Vagina (tissue), 2 donors: ENCODE measurements at regions not wholly inside any gene's neighbourhood (a gene's known extent, or its start where the extent isn't known, plus 50 kb on each side); places are given as distances from the start of the nearest gene placed in this dataset.
"Not testable (repeated sequence)": the region's sequence is repeated elsewhere in the genome, so short reads cannot be mapped to it uniquely, and the experiment has no call there.

ENCODE experiments used
- DNase-seq, 2 donors: peaks; one replicate each; pipeline ENCODE4 v3.0.0-alpha.2; 2017; ENCODE audit errors: extremely low spot score in 2 of 2
- H3K27ac ChIP-seq: fragments of 200-600 bp; sonication (generic); one replicate; pipeline ENCODE4 v1.5.1; 2019
- H3K27me3 ChIP-seq: fragments of 200-600 bp; sonication (generic); one replicate; pipeline ENCODE4 v1.5.1; 2019
- H3K36me3 ChIP-seq, 2 donors: fragments of 200-600 bp; sonication (generic); one replicate each; pipeline ENCODE4 v1.5.1; 2017 to 2019
- H3K4me1 ChIP-seq: fragments of 200-600 bp; sonication (generic); one replicate; pipeline ENCODE4 v1.5.1; 2019
- H3K4me3 ChIP-seq, 2 donors: fragments of 200-600 bp; sonication (generic); 1 replicate in 1 of 2; 2 replicates in 1 of 2; pipeline ENCODE4 v1.5.1; 2016 to 2019
- H3K9me3 ChIP-seq: fragments of 200-600 bp; sonication (generic); one replicate; pipeline ENCODE4 v1.5.1; 2019
- CTCF ChIP-seq, 3 experiments: fragments of 450-650 bp in 2 of 3; fragments of 200-600 bp in 1 of 3; sonication (generic) in 1 of 3; IDR thresholded peaks; one replicate each; pipeline ENCODE4 v1.5.1; 2017 to 2019; ENCODE audit warnings: antibody characterized with exemption in 3 of 3, mild to moderate bottlenecking in 2 of 3, moderate library complexity in 2 of 3
- POLR2A ChIP-seq, 2 donors: fragments of 450-650 bp; IDR thresholded peaks; one replicate each; pipeline ENCODE4 v1.6.1; 2017; ENCODE audit warnings: antibody characterized with exemption in 2 of 2, mild to moderate bottlenecking in 2 of 2, moderate library complexity in 2 of 2
- POLR2AphosphoS5 ChIP-seq, 2 donors: sonication (generic); formaldehyde crosslinking; IDR thresholded peaks; one replicate each; pipeline ENCODE4 v1.9.0; 2017; ENCODE audit warnings: antibody characterized with exemption in 2 of 2, mild to moderate bottlenecking in 2 of 2, low read depth in 1 of 2; ENCODE audit not compliant: insufficient read depth in 1 of 2
- intact Hi-C: fragments of 100-400 bp; cut with DNase I; formaldehyde crosslinking; loops from one replicate; pipeline ENCODE4 v1.15.1; 2023

- TF ChIP-seq CTCF (IDR thresholded peaks at IDR 0.05) (no peak), POLR2A (IDR thresholded peaks at IDR 0.05) (no peak), POLR2AphosphoS5 (IDR thresholded peaks at IDR 0.05; ENCODE audit: insufficient read depth in 1 of 2, low read depth in 1 of 2) (no peak)
- Histone ChIP-seq H3K27ac (no peak overlapping the region), H3K27me3 (no peaks in the 10 kb centered on the region), H3K9me3 (no peaks in the 10 kb centered on the region), H3K36me3 (no peaks in the 10 kb centered on the region), H3K4me1 (no peaks in the 10 kb centered on the region), H3K4me3 (no peak overlapping the region)
- intact Hi-C loops, result no loop called here
- no peak for DNase-seq
Measured at GRCh38 chr3:197450810-197451209, 105.0 kb downstream of the BDH1 start.

GRCh38 chr3:197450308-197450707, 105.5 kb downstream of the BDH1 start:
- no peaks in the 10 kb centered on the region for H3K4me1 ChIP-seq
- no peaks in the 10 kb centered on the region for H3K36me3 ChIP-seq
- no peaks in the 10 kb centered on the region for H3K27me3 ChIP-seq
- H3K27ac ChIP-seq, result no peak overlapping the region
- TF ChIP-seq POLR2A (IDR thresholded peaks at IDR 0.05) (no peak), CTCF (IDR thresholded peaks at IDR 0.05) (no peak), POLR2AphosphoS5 (IDR thresholded peaks at IDR 0.05; ENCODE audit: insufficient read depth in 1 of 2, low read depth in 1 of 2) (no peak)
- H3K9me3 ChIP-seq, result no peaks in the 10 kb centered on the region
- DNase-seq, result no peak
- H3K4me3 ChIP-seq, result no peak overlapping the region
- intact Hi-C loops, result no loop called here

GRCh38 chr3:197449181-197449580, 106.6 kb downstream of the BDH1 start:
- H3K27me3 ChIP-seq, intact Hi-C loops, H3K4me1 ChIP-seq, H3K36me3 ChIP-seq, DNase-seq, H3K9me3 ChIP-seq, H3K4me3 ChIP-seq, H3K27ac ChIP-seq: not testable (repeated sequence)

- H3K36me3 ChIP-seq, H3K27me3 ChIP-seq, H3K9me3 ChIP-seq, H3K4me1 ChIP-seq, DNase-seq, H3K4me3 ChIP-seq, intact Hi-C loops, H3K27ac ChIP-seq: not testable (repeated sequence)
Measured at GRCh38 chr3:197447781-197448180, 108.0 kb downstream of the BDH1 start.

GRCh38 chr3:197447057-197447456, 108.7 kb downstream of the BDH1 start:
- Histone ChIP-seq H3K36me3 (no peaks in the 10 kb centered on the region), H3K27ac (no peak overlapping the region), H3K4me3 (no peak overlapping the region), H3K4me1 (no peaks in the 10 kb centered on the region), H3K9me3 (no peaks in the 10 kb centered on the region), H3K27me3 (no peaks in the 10 kb centered on the region)
- TF ChIP-seq POLR2A (IDR thresholded peaks at IDR 0.05) (no peak), CTCF (IDR thresholded peaks at IDR 0.05) (no peak), POLR2AphosphoS5 (IDR thresholded peaks at IDR 0.05; ENCODE audit: insufficient read depth in 1 of 2, low read depth in 1 of 2) (no peak)
- no peak for DNase-seq
- intact Hi-C loops, result no loop called here

- no peak for DNase-seq
- Histone ChIP-seq H3K27ac (no peak overlapping the region), H3K27me3 (no peaks in the 10 kb centered on the region), H3K36me3 (no peaks in the 10 kb centered on the region), H3K4me3 (no peak overlapping the region), H3K4me1 (no peaks in the 10 kb centered on the region), H3K9me3 (no peaks in the 10 kb centered on the region)
- TF ChIP-seq POLR2AphosphoS5 (IDR thresholded peaks at IDR 0.05; ENCODE audit: insufficient read depth in 1 of 2, low read depth in 1 of 2), result no peak
- no peak for TF ChIP-seq CTCF (IDR thresholded peaks at IDR 0.05)
- TF ChIP-seq POLR2A (IDR thresholded peaks at IDR 0.05), result no peak
- intact Hi-C loops, result no loop called here
Measured at GRCh38 chr3:197446700-197447056, 109.1 kb downstream of the BDH1 start.
